Common myeloid progenitor, CD34-positive (primary cell): ENCODE measurements at regions not wholly inside any gene's neighbourhood (a gene's known extent, or its start where the extent isn't known, plus 50 kb on each side); places are given as distances from the start of the nearest gene placed in this dataset.

ENCODE experiments used
- CTCF ChIA-PET: fragments of 350-600 bp; sonication (Branson Sonifier 250); formaldehyde crosslinking; loops from one replicate; lab custom pipeline; 2021; ENCODE audit warnings: antibody characterized with exemption; lab: Charles Lee
- POLR2A ChIA-PET: fragments of 350-600 bp; sonication (Branson Sonifier 250); formaldehyde crosslinking; loops from one replicate; lab custom pipeline; 2021; ENCODE audit warnings: antibody characterized with exemption; lab: Charles Lee
- DNase-seq, 3 donors: peaks; one replicate each; pipeline versions ENCODE4 v3.0.0 to v3.0.0-alpha.2; 2013
- H3K27ac ChIP-seq, 2 experiments: 1 replicate in 1 of 2; 2 replicates in 1 of 2; pipeline ENCODE4 v1.7.0; 2013; ENCODE audit warnings: inconsistent platforms in 2 of 2, low read length in 2 of 2, mild to moderate bottlenecking in 2 of 2, low read depth in 1 of 2, moderate library complexity in 1 of 2; ENCODE audit not compliant: severe bottlenecking in 2 of 2, insufficient read depth in 1 of 2, poor library complexity in 1 of 2
- H3K27me3 ChIP-seq, 5 experiments: replicated peaks in 2 of 5; 1 replicate in 3 of 5; 2 replicates in 2 of 5; pipeline versions ENCODE4 v1.6.1 to v1.7.0; 2013; ENCODE audit warnings: low read length in 4 of 5, mild to moderate bottlenecking in 2 of 5, moderate library complexity in 2 of 5, inconsistent platforms in 1 of 5; ENCODE audit not compliant: insufficient read depth in 5 of 5, control insufficient read depth in 4 of 5
- H3K36me3 ChIP-seq, 4 experiments: 1 replicate in 2 of 4; 2 replicates in 2 of 4; pipeline versions ENCODE4 v1.6.1 to v1.7.0; 2013; ENCODE audit warnings: low read length in 3 of 4, control low read depth in 1 of 4, mild to moderate bottlenecking in 1 of 4; ENCODE audit not compliant: control insufficient read depth in 4 of 4, insufficient read depth in 4 of 4
- H3K4me1 ChIP-seq, 4 experiments: 1 replicate in 3 of 4; 2 replicates in 1 of 4; pipeline versions ENCODE4 v1.6.1 to v1.7.1; 2013; ENCODE audit warnings: low read length in 3 of 4, mild to moderate bottlenecking in 3 of 4, control low read depth in 1 of 4, inconsistent platforms in 1 of 4, moderate library complexity in 1 of 4; ENCODE audit not compliant: control insufficient read depth in 4 of 4, insufficient read depth in 4 of 4; ENCODE audit errors: control extremely low read depth in 1 of 4
- H3K4me3 ChIP-seq, 7 experiments: 1 replicate in 4 of 7; 2 replicates in 3 of 7; pipeline versions ENCODE4 v1.5.1 to v1.7.0; 2013; ENCODE audit warnings: mild to moderate bottlenecking in 7 of 7, low read length in 6 of 7, moderate library complexity in 6 of 7, inconsistent platforms in 2 of 7, low read depth in 2 of 7, control low read depth in 1 of 7; ENCODE audit not compliant: insufficient read depth in 4 of 7, control insufficient read depth in 1 of 7; ENCODE audit errors: extremely low read depth in 1 of 7
- H3K9me3 ChIP-seq, 5 experiments: 1 replicate in 4 of 5; 2 replicates in 1 of 5; pipeline versions ENCODE4 v1.6.1 to v1.7.1; 2013; ENCODE audit warnings: low read length in 4 of 5, mild to moderate bottlenecking in 2 of 5, inconsistent platforms in 1 of 5, low read depth in 1 of 5, moderate library complexity in 1 of 5; ENCODE audit not compliant: control insufficient read depth in 4 of 5, insufficient read depth in 2 of 5; ENCODE audit errors: control extremely low read depth in 1 of 5
- WGBS: methylation state at CpG from one replicate; pipeline ENCODE4 v1.1.5; 2013; ENCODE audit not compliant: insufficient coverage; 5-methylcytosine and 5-hydroxymethylcytosine counted together

- DNase-seq, result no peak
- WGBS, result over 99% methylated on average over 28 of the region's 31 CpGs
- no peaks in the 10 kb centered on the region for H3K4me1 ChIP-seq
- ChIA-PET CTCF (no interaction called here), POLR2A (no interaction called here)
- H3K27me3 ChIP-seq, result no peaks in the 10 kb centered on the region
- H3K27ac ChIP-seq, result no peak overlapping the region
- H3K4me3 ChIP-seq, result no peak overlapping the region
- no peaks in the 10 kb centered on the region for H3K36me3 ChIP-seq
- peaks cover 0 to 4% (median 0%) of the 10 kb centered on the region in 5 experiments for H3K9me3 ChIP-seq
These were observed 1095.6 kb downstream of the MAT2B start for GRCh38 chr5:164600929-164601535.

- Histone ChIP-seq H3K4me1 (no peaks in the 10 kb centered on the region), H3K9me3 (no peaks in the 10 kb centered on the region), H3K27ac (no peak overlapping the region), H3K36me3 (no peaks in the 10 kb centered on the region), H3K4me3 (no peak overlapping the region), H3K27me3 (no peaks in the 10 kb centered on the region)
- 100% methylated on average over 2 of the region's 4 CpGs for WGBS
- ChIA-PET CTCF (no interaction called here), POLR2A (no interaction called here)
- no peak for DNase-seq
These were observed 1103.1 kb downstream of the MAT2B start for GRCh38 chr5:164608507-164608906.

GRCh38 chr5:164610374-164610773 is 1105.0 kb downstream of the MAT2B start:
- CTCF ChIA-PET, result no interaction called here
- Histone ChIP-seq H3K27me3 (no peaks in the 10 kb centered on the region), H3K36me3 (no peaks in the 10 kb centered on the region), H3K9me3 (no peaks in the 10 kb centered on the region), H3K4me3 (no peak overlapping the region), H3K4me1 (no peaks in the 10 kb centered on the region), H3K27ac (no peak overlapping the region)
- WGBS, result no CpG with 5 or more reads among the region's 1 CpG
- DNase-seq, result no peak
- POLR2A ChIA-PET, result no interaction called here

- Histone ChIP-seq H3K27me3 (no peaks in the 10 kb centered on the region), H3K27ac (no peak overlapping the region), H3K4me3 (no peak overlapping the region), H3K36me3 (no peaks in the 10 kb centered on the region), H3K4me1 (no peaks in the 10 kb centered on the region), H3K9me3 (no peaks in the 10 kb centered on the region)
- POLR2A ChIA-PET, result no interaction called here
- DNase-seq, result no peak
- CTCF ChIA-PET, result interaction anchor here (0.5 kb wide), 1 partner anchor 27 kb away, joined by 3 read pairs; no protein-coding TSS in a partner anchor
These were observed 1109.3 kb downstream of the MAT2B start for GRCh38 chr5:164614707-164615106.

GRCh38 chr5:164617290-164617689 is 1111.9 kb downstream of the MAT2B start:
- H3K4me3 ChIP-seq, result no peak overlapping the region
- no peaks in the 10 kb centered on the region for H3K4me1 ChIP-seq
- H3K27ac ChIP-seq, result no peak overlapping the region
- H3K9me3 ChIP-seq, result no peaks in the 10 kb centered on the region
- H3K27me3 ChIP-seq, result no peaks in the 10 kb centered on the region
- POLR2A ChIA-PET, result no interaction called here
- no peak for DNase-seq
- H3K36me3 ChIP-seq, result no peaks in the 10 kb centered on the region
- CTCF ChIA-PET, result no interaction called here
- WGBS, result no CpG with 5 or more reads among the region's 5 CpGs

GRCh38 chr5:164627021-164627420 is 1121.6 kb downstream of the MAT2B start:
- no peaks in the 10 kb centered on the region for H3K36me3 ChIP-seq
- POLR2A ChIA-PET, result no interaction called here
- H3K27me3 ChIP-seq, result no peaks in the 10 kb centered on the region
- CTCF ChIA-PET, result no interaction called here
- no peak overlapping the region for H3K27ac ChIP-seq
- H3K4me1 ChIP-seq, result no peaks in the 10 kb centered on the region
- WGBS, result no CpG with 5 or more reads among the region's 4 CpGs
- no peak for DNase-seq
- H3K9me3 ChIP-seq, result no peaks in the 10 kb centered on the region
- H3K4me3 ChIP-seq, result no peak overlapping the region

- CTCF ChIA-PET, result no interaction called here
- Histone ChIP-seq H3K4me1 (no peaks in the 10 kb centered on the region), H3K9me3 (no peaks in the 10 kb centered on the region), H3K27me3 (no peaks in the 10 kb centered on the region), H3K36me3 (no peaks in the 10 kb centered on the region), H3K27ac (no peak overlapping the region), H3K4me3 (no peak overlapping the region)
- WGBS, result 100% methylated on average over 1 of the region's 1 CpG
- no peak for DNase-seq
- POLR2A ChIA-PET, result no interaction called here
These were observed 1131.0 kb downstream of the MAT2B start for GRCh38 chr5:164636456-164636855.
